GM21529 (cell line): ENCODE measurements at regions not wholly inside any gene's neighbourhood (a gene's known extent, or its start where the extent isn't known, plus 50 kb on each side); places are given as distances from the start of the nearest gene placed in this dataset.
"Not testable (repeated sequence)": the region's sequence is repeated elsewhere in the genome, so short reads cannot be mapped to it uniquely, and the experiment has no call there.

Source experiments
- ATAC-seq: cut with Tn5 transposase; IDR thresholded peaks from one replicate; pipeline ENCODE4 v1.9.1; 2021; ENCODE audit not compliant: unreplicated experiment

GRCh38 chr3:14252321-14253021 is 73.9 kb downstream of the LSM3 start:
- ATAC-seq, result no peak

GRCh38 chr3:14253022-14253706 is 74.5 kb downstream of the LSM3 start:
- no peak for ATAC-seq

DNA sequence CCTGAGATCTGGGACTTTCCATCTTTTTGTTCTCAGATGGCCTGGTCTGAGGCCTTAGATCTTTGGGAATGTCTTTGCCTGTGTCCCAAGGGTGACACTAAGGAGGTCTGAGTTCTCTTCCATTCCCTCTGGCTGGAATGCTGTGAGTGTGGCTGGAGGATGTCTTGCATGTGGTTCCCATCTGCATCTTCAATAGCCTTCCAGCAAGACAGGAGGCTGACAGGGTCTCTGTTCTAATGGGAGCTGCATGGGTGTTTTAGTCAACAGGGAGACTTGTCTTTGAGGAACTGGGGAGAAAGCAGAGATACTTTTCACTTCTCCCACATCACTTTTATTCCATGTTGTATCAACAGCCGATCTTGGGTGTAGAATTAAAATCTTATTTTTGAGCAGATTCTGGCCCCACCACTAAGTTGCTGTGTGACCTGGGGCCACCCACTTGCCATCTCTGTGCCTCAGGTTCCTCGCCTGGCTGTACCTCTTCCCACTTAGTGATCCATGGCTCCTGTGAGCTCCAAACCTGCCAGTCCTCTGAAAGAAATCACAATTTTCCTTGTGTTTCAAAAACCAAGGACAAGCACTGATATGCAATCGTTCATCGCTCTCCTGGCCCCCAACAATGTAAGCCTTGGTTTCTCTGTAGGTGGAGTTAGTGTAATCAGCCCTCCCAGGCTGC is 75.2 kb downstream of the LSM3 start:
- no peak for ATAC-seq

GRCh38 chr3:14254812-14255702 is 76.4 kb downstream of the LSM3 start:
- no peak for ATAC-seq

GRCh38 chr3:14256046-14256445 is 77.4 kb downstream of the LSM3 start:
- no peak for ATAC-seq

DNA sequence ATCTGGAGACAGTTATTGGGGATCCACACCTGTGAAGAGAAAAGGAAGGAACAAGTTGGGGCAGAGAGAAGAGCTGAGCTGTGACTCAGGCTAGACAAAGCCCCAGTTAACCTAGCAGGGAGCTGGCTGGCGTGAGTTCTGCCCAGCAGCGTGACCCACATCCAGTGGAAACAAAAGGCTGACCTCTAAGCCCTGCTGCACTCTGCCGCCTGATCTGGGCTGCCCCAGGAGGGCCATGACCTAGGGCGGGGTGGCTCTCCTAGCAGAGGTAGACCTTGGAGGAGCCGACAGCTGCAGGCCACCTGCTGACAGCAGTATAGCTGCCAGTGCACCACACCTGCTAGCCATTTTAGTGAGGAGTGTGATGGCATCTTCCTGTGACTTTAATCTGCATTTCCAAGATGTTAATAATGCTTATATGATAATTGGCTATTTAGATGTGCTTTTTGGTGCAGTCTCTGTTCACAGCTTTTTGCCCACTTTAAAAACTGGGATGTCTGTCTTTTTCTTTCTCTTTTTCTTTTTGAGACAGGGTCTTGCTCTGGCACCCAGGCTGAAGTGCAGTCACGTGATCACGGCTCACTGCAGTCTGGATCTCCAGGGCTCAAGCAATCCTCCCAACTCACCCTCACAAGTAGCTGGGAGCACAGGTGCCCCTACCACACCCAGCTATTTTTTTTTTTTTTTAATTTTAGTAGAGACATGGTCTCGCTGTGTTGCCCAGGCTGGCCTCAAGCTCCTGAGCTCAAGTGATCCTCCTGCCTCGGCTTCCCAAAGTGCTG is 78.1 kb downstream of the LSM3 start:
- no peak for ATAC-seq

- no peak for ATAC-seq
These were observed 80.6 kb downstream of the LSM3 start for GRCh38 chr3:14258906-14259904.

DNA sequence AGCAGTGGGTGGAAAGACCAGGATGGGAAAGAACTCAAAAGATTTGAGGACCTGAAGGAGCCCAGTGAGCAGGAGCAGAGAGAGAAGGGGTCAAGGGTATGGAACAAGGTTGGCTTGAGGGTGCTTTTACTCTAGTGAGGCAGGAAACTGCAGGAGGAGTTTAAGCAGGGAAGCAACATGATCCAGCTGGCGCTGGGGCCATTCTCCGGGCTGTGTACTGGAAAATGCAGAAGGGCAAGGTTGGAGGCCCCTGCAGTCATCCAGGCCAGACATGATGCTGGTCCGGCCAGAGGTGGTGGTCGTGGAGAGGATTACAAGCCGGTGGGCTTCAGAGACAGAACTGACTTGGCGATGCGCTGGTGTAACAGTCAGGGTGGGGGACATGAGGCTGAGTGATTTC is 81.8 kb downstream of the LSM3 start:
- ATAC-seq, result no peak

DNA sequence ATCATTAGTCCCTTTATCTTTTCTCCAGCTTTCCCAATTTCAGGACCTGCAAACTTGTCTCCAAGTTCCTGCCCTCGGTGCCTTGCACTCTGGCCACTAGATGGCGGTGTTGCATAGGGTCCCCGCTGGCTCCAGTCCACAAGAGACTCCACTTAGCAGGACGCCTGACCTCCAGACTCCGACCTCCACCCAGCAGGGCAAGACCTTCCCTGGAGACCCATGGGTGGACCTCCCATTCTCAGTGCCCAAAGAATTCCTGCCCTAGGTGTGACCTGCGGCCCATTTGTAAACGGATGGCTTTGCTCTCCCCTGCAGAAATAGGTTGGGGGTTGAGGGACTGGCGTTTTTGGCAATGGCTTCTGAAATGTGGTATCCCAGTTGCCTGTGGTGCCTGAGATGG is 82.6 kb downstream of the LSM3 start:
- no peak for ATAC-seq

DNA sequence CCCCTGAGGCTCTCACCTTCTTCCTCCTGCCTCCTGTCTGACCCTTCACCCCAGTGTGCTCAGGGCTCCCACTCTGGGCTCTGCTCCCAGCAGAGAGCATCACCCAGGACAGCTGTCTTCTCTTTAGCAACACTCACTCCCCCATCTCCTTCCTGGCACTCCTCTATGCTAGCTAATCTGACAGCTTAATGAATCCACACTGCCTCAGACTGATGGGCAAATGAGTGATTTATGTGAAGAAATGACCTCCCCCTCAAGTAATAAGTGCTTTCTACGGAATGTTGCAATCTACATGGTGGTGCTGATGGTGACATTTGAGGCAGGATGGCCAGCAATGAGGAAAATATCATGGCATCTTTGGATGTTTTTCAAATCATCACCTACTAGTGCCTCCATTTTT is 83.6 kb downstream of the LSM3 start:
- ATAC-seq, result no peak

- no peak for ATAC-seq
These were observed 84.2 kb downstream of the LSM3 start for GRCh38 chr3:14262867-14263266.

- no peak for ATAC-seq
These were observed 84.8 kb downstream of the LSM3 start for GRCh38 chr3:14263317-14264005.

DNA sequence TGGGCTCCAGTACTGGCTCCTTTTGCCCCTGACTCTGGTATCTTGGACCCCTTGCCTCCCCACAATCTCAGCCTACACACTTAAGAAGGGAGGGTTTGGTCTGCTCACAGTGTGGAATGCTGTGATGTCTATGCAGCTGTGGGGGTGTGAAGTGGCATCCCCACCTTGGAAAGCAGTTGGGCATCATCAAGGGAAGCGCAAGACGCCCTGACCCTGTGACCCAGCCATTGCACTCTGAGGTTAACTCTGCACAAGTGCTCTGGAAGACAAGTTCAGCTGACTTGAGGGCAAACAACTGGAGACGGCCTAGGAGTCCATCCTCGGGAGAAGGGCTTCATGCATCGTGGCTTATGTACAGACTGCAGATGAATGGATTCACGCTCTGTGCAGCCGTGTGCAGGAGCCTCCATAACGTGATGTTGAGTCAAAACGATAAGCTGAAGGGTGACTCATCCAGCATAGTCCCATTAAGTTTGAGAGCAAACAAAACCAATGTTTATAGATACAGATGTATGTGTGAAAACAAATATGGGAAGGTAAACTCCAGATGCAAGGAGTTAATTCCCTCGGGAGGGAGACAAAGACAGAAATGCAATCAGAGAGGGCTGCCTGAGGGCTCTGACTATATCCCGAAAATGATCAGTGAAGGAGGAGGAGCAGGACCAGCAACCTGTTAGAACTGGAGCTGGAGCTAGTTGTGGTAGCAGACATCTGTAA is 86.8 kb downstream of the LSM3 start:
- no peak for ATAC-seq

- no peak for ATAC-seq
These were observed 87.7 kb downstream of the LSM3 start for GRCh38 chr3:14266361-14266760.

- no peak for ATAC-seq
These were observed 89.4 kb downstream of the LSM3 start for GRCh38 chr3:14267976-14268375.

DNA sequence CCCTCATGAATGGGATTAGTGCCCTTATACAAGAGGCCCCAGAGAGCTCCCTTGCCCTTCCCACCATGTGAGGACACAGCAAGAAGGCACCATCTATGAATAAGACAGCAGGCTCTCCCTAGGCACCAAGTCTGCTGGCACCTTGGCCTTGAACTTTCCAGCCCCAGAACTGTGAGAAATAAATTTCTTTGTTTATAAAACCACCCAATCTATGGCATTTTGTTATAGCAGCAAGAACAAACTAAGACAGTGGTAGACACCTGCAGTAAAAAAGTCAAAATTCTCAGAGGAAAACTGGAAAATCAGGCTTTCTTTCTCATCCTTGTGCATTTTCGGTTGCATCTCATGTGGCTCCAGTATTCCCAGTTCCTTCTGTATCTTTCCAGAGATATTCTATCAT is 90.3 kb downstream of the LSM3 start:
- ATAC-seq, result no peak

DNA sequence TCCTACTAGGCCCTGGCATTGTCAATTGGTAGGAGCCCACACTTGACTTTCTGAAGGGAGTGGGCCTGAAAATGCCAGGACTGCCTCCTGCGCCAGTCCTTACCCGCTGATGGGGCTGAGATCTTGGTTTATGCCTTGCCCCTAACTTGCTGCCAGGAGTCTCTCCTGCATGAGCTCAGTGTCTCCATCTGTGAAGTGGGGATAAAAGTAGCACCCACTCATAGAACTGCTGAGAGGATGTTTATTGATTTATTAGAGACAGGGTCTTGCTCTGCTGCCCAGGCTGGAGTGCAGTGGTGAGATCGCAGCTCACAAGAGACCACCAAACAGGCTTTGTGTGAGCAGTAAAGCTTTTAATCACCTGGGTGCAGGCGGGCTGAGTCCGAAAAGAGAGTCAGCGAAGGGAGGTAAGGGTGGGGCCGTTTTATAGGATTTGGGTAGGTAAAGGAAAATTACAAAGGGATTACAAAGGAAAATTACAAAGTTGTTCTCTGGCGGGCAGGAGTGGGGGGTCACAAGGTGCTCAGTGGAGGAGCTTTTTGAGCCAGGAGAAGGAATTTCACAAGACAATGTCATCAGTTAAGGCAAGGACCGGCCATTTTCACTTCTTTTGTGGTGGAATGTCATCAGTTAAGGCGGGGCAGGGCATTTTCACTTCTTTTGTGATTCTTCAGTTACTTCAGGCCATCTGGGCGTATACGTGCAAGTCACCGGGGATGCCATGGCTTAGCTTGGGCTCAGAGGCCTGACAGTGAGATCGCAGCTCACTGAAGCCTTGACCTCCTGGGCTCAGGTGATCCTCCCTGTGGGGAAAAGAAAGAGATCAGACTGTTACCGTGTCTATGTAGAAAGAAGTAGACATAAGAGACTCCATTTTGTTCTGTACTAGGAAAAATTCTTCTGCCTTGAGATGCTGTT is 93.7 kb downstream of the LSM3 start:
- not testable (repeated sequence) for ATAC-seq
